ENCODE measurements at regions not wholly inside any gene's neighbourhood (a gene's known extent, or its start where the extent isn't known, plus 50 kb on each side); places are given as distances from the start of the nearest gene placed in this dataset.

DNA sequence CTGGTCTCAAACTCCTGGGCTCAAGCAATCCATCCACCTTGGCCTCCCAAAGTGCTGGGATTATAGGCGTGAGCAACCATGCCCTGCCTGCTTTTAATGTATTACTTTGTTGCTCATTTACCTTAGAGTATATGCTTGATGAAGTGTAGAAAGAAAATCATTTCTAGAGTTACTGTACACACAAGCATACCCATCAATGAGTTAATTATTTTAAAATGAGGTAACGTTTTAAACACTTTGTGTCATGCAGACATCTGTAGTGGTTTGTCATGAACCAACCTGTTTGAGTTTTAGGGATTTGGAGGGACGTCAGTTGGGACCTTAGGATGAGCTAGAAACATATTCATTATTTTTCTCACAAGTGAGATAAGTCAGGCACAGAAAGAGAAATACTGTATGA is 332.4 kb upstream of the IGF1R start:
- TF ChIP-seq, protein P1, sequence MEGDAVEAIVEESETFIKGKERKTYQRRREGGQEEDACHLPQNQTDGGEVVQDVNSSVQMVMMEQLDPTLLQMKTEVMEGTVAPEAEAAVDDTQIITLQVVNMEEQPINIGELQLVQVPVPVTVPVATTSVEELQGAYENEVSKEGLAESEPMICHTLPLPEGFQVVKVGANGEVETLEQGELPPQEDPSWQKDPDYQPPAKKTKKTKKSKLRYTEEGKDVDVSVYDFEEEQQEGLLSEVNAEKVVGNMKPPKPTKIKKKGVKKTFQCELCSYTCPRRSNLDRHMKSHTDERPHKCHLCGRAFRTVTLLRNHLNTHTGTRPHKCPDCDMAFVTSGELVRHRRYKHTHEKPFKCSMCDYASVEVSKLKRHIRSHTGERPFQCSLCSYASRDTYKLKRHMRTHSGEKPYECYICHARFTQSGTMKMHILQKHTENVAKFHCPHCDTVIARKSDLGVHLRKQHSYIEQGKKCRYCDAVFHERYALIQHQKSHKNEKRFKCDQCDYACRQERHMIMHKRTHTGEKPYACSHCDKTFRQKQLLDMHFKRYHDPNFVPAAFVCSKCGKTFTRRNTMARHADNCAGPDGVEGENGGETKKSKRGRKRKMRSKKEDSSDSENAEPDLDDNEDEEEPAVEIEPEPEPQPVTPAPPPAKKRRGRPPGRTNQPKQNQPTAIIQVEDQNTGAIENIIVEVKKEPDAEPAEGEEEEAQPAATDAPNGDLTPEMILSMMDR (IDR thresholded peaks at IDR 0.05; ENCODE audit: low read depth, low read length): no peak
- TF ChIP-seq EZH2phosphoT487 (IDR thresholded peaks at IDR 0.05; ENCODE audit: low read depth): no peak

Measured in OCI-LY3 (cell line).